ENCODE measurements at regions not wholly inside any gene's neighbourhood (a gene's known extent, or its start where the extent isn't known, plus 50 kb on each side); places are given as distances from the start of the nearest gene placed in this dataset.

- DNase-seq (ENCODE audit: unreplicated experiment) = peak; percentile 100
- peak overlapping the region; percentile 96 for H3K27ac Mint-ChIP-seq (ENCODE audit: low read depth, unreplicated experiment)
- peak overlapping the region; percentile 22 for H3K4me3 Mint-ChIP-seq (ENCODE audit: unreplicated experiment)
- ChIA-PET CTCF (interaction anchor here (0.6 to 1.9 kb wide), 11 partner anchors 9 to 1036 kb away, joined by 3 to 6 read pairs (median 3); no protein-coding TSS in a partner anchor), POLR2A (interaction anchor here (0.6 to 4.7 kb wide), 35 partner anchors 10 to 1500 kb away, joined by 3 to 39 read pairs (median 4); partner anchors contain the start of gene ZEB2)
- peaks cover 40% of the 10 kb centered on the region for H3K4me1 Mint-ChIP-seq (ENCODE audit: insufficient read depth, unreplicated experiment)
- H3K27me3 Mint-ChIP-seq (ENCODE audit: insufficient read depth, unreplicated experiment) = no peaks in the 10 kb centered on the region
- no peak for TF ChIP-seq CTCF (IDR thresholded peaks at IDR 0.05; ENCODE audit: unreplicated experiment)
- H3K9me3 Mint-ChIP-seq (ENCODE audit: unreplicated experiment) = no peaks in the 10 kb centered on the region
- no TSS peak for BruUV-seq (replicated peaks)
- peaks cover 5% of the 10 kb centered on the region for H3K36me3 Mint-ChIP-seq (ENCODE audit: insufficient read depth, unreplicated experiment)
- intact Hi-C loops (cut with micrococcal nuclease) = loop anchor here (1.0 kb wide), 1 partner anchor 143 kb away; no protein-coding TSS in a partner anchor
Measured at GRCh38 chr2:144659731-144660275, 139.9 kb upstream of the ZEB2 start.

GRCh38 chr2:144654523-144654922 is 134.6 kb upstream of the ZEB2 start:
- DNase-seq (ENCODE audit: unreplicated experiment) = peak; percentile 34
- H3K27me3 Mint-ChIP-seq (ENCODE audit: insufficient read depth, unreplicated experiment) = no peaks in the 10 kb centered on the region
- TF ChIP-seq CTCF (IDR thresholded peaks at IDR 0.05; ENCODE audit: unreplicated experiment) = no peak
- H3K9me3 Mint-ChIP-seq (ENCODE audit: unreplicated experiment) = no peaks in the 10 kb centered on the region
- no peak overlapping the region for H3K27ac Mint-ChIP-seq (ENCODE audit: low read depth, unreplicated experiment)
- POLR2A ChIA-PET = interaction anchor here (0.7 to 1.2 kb wide), 2 partner anchors 21 to 29 kb away, joined by 3 to 4 read pairs; no protein-coding TSS in a partner anchor
- intact Hi-C loops (cut with micrococcal nuclease) = no loop called here
- no peaks in the 10 kb centered on the region for H3K36me3 Mint-ChIP-seq (ENCODE audit: insufficient read depth, unreplicated experiment)
- CTCF ChIA-PET = no interaction called here
- H3K4me1 Mint-ChIP-seq (ENCODE audit: insufficient read depth, unreplicated experiment) = peaks cover 16% of the 10 kb centered on the region
- H3K4me3 Mint-ChIP-seq (ENCODE audit: unreplicated experiment) = no peak overlapping the region
- no TSS peak for BruUV-seq (replicated peaks)

- no peak overlapping the region for H3K27ac Mint-ChIP-seq (ENCODE audit: low read depth, unreplicated experiment)
- ChIA-PET POLR2A (interaction anchor here (1.2 kb wide), 1 partner anchor 26 kb away, joined by 3 read pairs; no protein-coding TSS in a partner anchor), CTCF (interaction anchor here (0.6 kb wide), 1 partner anchor 9 kb away, joined by 3 read pairs; no protein-coding TSS in a partner anchor)
- no peak overlapping the region for H3K4me3 Mint-ChIP-seq (ENCODE audit: unreplicated experiment)
- peaks cover 7% of the 10 kb centered on the region for H3K4me1 Mint-ChIP-seq (ENCODE audit: insufficient read depth, unreplicated experiment)
- TF ChIP-seq CTCF (IDR thresholded peaks at IDR 0.05; ENCODE audit: unreplicated experiment) = no peak
- no peaks in the 10 kb centered on the region for H3K27me3 Mint-ChIP-seq (ENCODE audit: insufficient read depth, unreplicated experiment)
- DNase-seq (ENCODE audit: unreplicated experiment) = no peak
- no peaks in the 10 kb centered on the region for H3K9me3 Mint-ChIP-seq (ENCODE audit: unreplicated experiment)
- no peaks in the 10 kb centered on the region for H3K36me3 Mint-ChIP-seq (ENCODE audit: insufficient read depth, unreplicated experiment)
- no TSS peak for BruUV-seq (replicated peaks)
- intact Hi-C loops (cut with micrococcal nuclease) = no loop called here
Measured at GRCh38 chr2:144650907-144651306, 131.0 kb upstream of the ZEB2 start.

- CTCF ChIA-PET = interaction anchor here (0.6 kb wide), 1 partner anchor 1878 kb away, joined by 3 read pairs; no protein-coding TSS in a partner anchor
- no TSS peak for BruUV-seq (replicated peaks)
- Mint-ChIP-seq H3K4me1 (ENCODE audit: insufficient read depth, unreplicated experiment) (peaks cover under 1% of the 10 kb centered on the region), H3K9me3 (ENCODE audit: unreplicated experiment) (no peaks in the 10 kb centered on the region), H3K36me3 (ENCODE audit: insufficient read depth, unreplicated experiment) (no peaks in the 10 kb centered on the region), H3K4me3 (ENCODE audit: unreplicated experiment) (no peak overlapping the region), H3K27ac (ENCODE audit: low read depth, unreplicated experiment) (no peak overlapping the region), H3K27me3 (ENCODE audit: insufficient read depth, unreplicated experiment) (no peaks in the 10 kb centered on the region)
- intact Hi-C loops (cut with micrococcal nuclease) = no loop called here
- DNase-seq (ENCODE audit: unreplicated experiment) = no peak
- no peak for TF ChIP-seq CTCF (IDR thresholded peaks at IDR 0.05; ENCODE audit: unreplicated experiment)
- POLR2A ChIA-PET = interaction anchor here (0.7 kb wide), 2 partner anchors 20 to 970 kb away, joined by 3 read pairs; no protein-coding TSS in a partner anchor
Measured at GRCh38 chr2:144648837-144649465, 129.0 kb upstream of the ZEB2 start.

All from MCF 10A (cell line).